Fibroblast of lung (primary cell): ENCODE measurements at regions not wholly inside any gene's neighbourhood (a gene's known extent, or its start where the extent isn't known, plus 50 kb on each side); places are given as distances from the start of the nearest gene placed in this dataset.

Experiments used
- EZH2 ChIP-seq: IDR thresholded peaks from 2 replicates; pipeline ENCODE4 v1.5.1; 2012; ENCODE audit warnings: low read length, control low read depth, mild to moderate bottlenecking; ENCODE audit errors: missing control alignments
- TF ChIP-seq, protein P1 (sequence below), 2 donors: IDR thresholded peaks in 1 of 2; conservative IDR thresholded peaks in 1 of 2; 1 replicate in 1 of 2; 2 replicates in 1 of 2; pipeline ENCODE4 v1.5.1; 2011 to 2012; ENCODE audit warnings: low read length in 2 of 2, control low read depth in 1 of 2, inconsistent platforms in 1 of 2, low read depth in 1 of 2, mild to moderate bottlenecking in 1 of 2

DNA sequence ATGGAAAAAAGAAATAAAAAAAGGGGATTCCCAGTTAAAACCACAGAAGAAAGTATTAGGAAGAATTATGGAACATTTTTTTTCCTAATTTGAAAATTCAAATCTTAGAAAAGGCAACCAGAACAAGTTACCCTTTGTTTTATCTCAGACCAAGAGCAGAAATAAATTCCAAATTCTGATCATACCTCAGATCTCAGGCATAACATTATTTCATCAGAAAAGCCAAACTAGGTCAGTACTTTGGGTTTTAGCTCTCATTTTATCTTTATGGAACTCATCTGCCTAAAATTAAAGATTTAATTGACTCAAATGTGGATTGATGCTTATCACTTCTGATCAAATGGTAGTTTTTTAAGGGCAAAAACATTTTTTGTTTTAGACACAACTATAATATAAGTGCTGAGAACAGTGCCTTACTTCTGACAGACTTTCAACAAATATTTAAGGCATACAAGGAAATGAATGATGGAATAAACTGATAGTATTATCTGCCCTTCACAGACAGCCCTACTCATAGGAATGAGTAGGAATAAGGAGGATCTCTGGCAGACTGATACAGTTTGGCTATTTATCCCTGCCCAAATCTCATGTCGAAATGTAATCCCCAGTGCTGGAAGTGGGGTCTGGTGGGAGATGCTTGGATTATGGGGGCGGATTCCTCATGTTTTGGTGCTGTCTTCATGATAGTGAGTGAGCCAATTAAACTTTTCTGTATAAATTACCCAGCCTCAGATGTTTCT, 245.3 kb upstream of the PITX2 start:
- TF ChIP-seq, protein P1, sequence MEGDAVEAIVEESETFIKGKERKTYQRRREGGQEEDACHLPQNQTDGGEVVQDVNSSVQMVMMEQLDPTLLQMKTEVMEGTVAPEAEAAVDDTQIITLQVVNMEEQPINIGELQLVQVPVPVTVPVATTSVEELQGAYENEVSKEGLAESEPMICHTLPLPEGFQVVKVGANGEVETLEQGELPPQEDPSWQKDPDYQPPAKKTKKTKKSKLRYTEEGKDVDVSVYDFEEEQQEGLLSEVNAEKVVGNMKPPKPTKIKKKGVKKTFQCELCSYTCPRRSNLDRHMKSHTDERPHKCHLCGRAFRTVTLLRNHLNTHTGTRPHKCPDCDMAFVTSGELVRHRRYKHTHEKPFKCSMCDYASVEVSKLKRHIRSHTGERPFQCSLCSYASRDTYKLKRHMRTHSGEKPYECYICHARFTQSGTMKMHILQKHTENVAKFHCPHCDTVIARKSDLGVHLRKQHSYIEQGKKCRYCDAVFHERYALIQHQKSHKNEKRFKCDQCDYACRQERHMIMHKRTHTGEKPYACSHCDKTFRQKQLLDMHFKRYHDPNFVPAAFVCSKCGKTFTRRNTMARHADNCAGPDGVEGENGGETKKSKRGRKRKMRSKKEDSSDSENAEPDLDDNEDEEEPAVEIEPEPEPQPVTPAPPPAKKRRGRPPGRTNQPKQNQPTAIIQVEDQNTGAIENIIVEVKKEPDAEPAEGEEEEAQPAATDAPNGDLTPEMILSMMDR (conservative IDR thresholded peaks at IDR 0.05 in 1 of 2, IDR thresholded peaks at IDR 0.05 in 1 of 2; ENCODE audit: low read depth in 1 of 2, low read length in 2 of 2): no peak
- no peak for TF ChIP-seq EZH2
